ENCODE measurements at regions not wholly inside any gene's neighbourhood (a gene's known extent, or its start where the extent isn't known, plus 50 kb on each side); places are given as distances from the start of the nearest gene placed in this dataset.
"Not testable (repeated sequence)": the region's sequence is repeated elsewhere in the genome, so short reads cannot be mapped to it uniquely, and the experiment has no call there.

- ChIA-PET SMC1A (ENCODE audit: uncharacterized antibody, unreplicated experiment) (interaction anchor here (0.6 kb wide), 1 partner anchor 252 kb away, joined by 3 read pairs; no protein-coding TSS in a partner anchor), POLR2A (interaction anchor here (0.6 kb wide), 1 partner anchor 1329 kb away, joined by 3 read pairs; no protein-coding TSS in a partner anchor)
- H3K27ac ChIP-seq (ENCODE audit: control insufficient read depth, insufficient read depth); H3K9ac ChIP-seq (ENCODE audit: control insufficient read depth, insufficient read depth, low read length); CTCF ChIA-PET; H2AFZ ChIP-seq (ENCODE audit: control insufficient read depth, low read depth, low read length); in situ Hi-C loops (cut with MboI); H3K9me3 ChIP-seq (replicated peaks; ENCODE audit: control insufficient read depth, insufficient read depth, low read length); H4K20me1 ChIP-seq (ENCODE audit: control insufficient read depth, insufficient read depth); ATAC-seq; H3K4me3 ChIP-seq; H3K4me2 ChIP-seq (ENCODE audit: control insufficient read depth, insufficient read depth); RAD21 ChIA-PET (ENCODE audit: unreplicated experiment); H3K36me3 ChIP-seq (ENCODE audit: control insufficient read depth in 2 of 2, insufficient read depth in 2 of 2, low read length in 1 of 2); H3K4me1 ChIP-seq (ENCODE audit: control insufficient read depth, insufficient read depth, low read length); DNase-seq (ENCODE audit: low read depth, low spot score); H3K27me3 ChIP-seq (replicated peaks in 1 of 2; ENCODE audit: control insufficient read depth in 2 of 2, insufficient read depth in 2 of 2, low read length in 1 of 2); FAIRE-seq; H3K79me2 ChIP-seq (ENCODE audit: control insufficient read depth, insufficient read depth, low read length); BruUV-seq (replicated peaks); intact Hi-C loops (cut with micrococcal nuclease; ENCODE audit: unreplicated experiment): not testable (repeated sequence)
- 53% methylated on average over 10 of the region's 10 CpGs for WGBS (ENCODE audit: insufficient coverage, insufficient replicate concordance, low lambda C conversion rate, missing lambda C conversion rate)
- TF ChIP-seq NFYB (IDR thresholded peaks at IDR 0.05; ENCODE audit: insufficient read depth, low read depth, low read length) = peak; percentile 54
These were observed 245.0 kb downstream of the MAT2B start for GRCh38 chr5:163750415-163750814.

- Histone ChIP-seq H3K4me1 (ENCODE audit: control insufficient read depth, insufficient read depth, low read length) (no peaks in the 10 kb centered on the region), H3K36me3 (ENCODE audit: control insufficient read depth in 2 of 2, insufficient read depth in 2 of 2, low read length in 1 of 2) (no peaks in the 10 kb centered on the region), H4K20me1 (ENCODE audit: control insufficient read depth, insufficient read depth) (no peaks in the 10 kb centered on the region), H3K4me3 (no peak overlapping the region), H2AFZ (ENCODE audit: control insufficient read depth, low read depth, low read length) (no peak overlapping the region), H3K79me2 (ENCODE audit: control insufficient read depth, insufficient read depth, low read length) (no peaks in the 10 kb centered on the region), H3K9me3 (replicated peaks; ENCODE audit: control insufficient read depth, insufficient read depth, low read length) (no peaks in the 10 kb centered on the region; the same call in 2 of the 3 replicates), H3K27me3 (replicated peaks in 1 of 2; ENCODE audit: control insufficient read depth in 2 of 2, insufficient read depth in 2 of 2, low read length in 1 of 2) (no peaks in the 10 kb centered on the region), H3K9ac (ENCODE audit: control insufficient read depth, insufficient read depth, low read length) (no peak overlapping the region), H3K4me2 (ENCODE audit: control insufficient read depth, insufficient read depth) (no peak overlapping the region), H3K27ac (ENCODE audit: control insufficient read depth, insufficient read depth) (no peak overlapping the region)
- RAD21 ChIA-PET (ENCODE audit: unreplicated experiment) = no interaction called here
- in situ Hi-C loops (cut with MboI) (no loop called here), intact Hi-C loops (cut with micrococcal nuclease; ENCODE audit: unreplicated experiment) (no loop called here)
- WGBS (ENCODE audit: insufficient coverage, insufficient replicate concordance, low lambda C conversion rate, missing lambda C conversion rate) = 18% methylated on average over 1 of the region's 1 CpG
- DNase-seq (ENCODE audit: low read depth, low spot score) (no peak), ATAC-seq (no peak), FAIRE-seq (no peak)
- SMC1A ChIA-PET (ENCODE audit: uncharacterized antibody, unreplicated experiment) = no interaction called here
- no TSS peak for BruUV-seq (replicated peaks)
- POLR2A ChIA-PET = no interaction called here
- CTCF ChIA-PET = no interaction called here
- TF ChIP-seq LARP7 (IDR thresholded peaks at IDR 0.05) (no peak), HCFC1 (IDR thresholded peaks at IDR 0.05; ENCODE audit: low read length) (no peak), BHLHE40 (IDR thresholded peaks at IDR 0.05; ENCODE audit: borderline replicate concordance in 1 of 2, low read depth in 2 of 2, low read length in 1 of 2) (no peak), BRCA1 (IDR thresholded peaks at IDR 0.05; ENCODE audit: low read depth, low read length) (no peak), ELK1 (IDR thresholded peaks at IDR 0.05; ENCODE audit: low read depth, low read length) (no peak), NFIC (IDR thresholded peaks at IDR 0.05; ENCODE audit: low read depth, low read length) (no peak), NR2C2 (IDR thresholded peaks at IDR 0.05; ENCODE audit: borderline replicate concordance, control insufficient read depth, insufficient read length, low read depth) (no peak), RCOR1 (conservative IDR thresholded peaks at IDR 0.05; ENCODE audit: low read depth, low read length) (no peak), PBX3 (IDR thresholded peaks at IDR 0.05; ENCODE audit: insufficient replicate concordance, low read depth, low read length) (no peak), ATF2 (IDR thresholded peaks at IDR 0.05; ENCODE audit: low read length) (no peak), TAF1 (IDR thresholded peaks at IDR 0.05; ENCODE audit: borderline replicate concordance, low read depth, low read length) (no peak), BCL11A (IDR thresholded peaks at IDR 0.05; ENCODE audit: low read depth, low read length) (no peak), ZNF207 (IDR thresholded peaks at IDR 0.05; ENCODE audit: borderline replicate concordance) (no peak), STAT3 (IDR thresholded peaks at IDR 0.05; ENCODE audit: low read depth, low read length) (no peak), RB1 (IDR thresholded peaks at IDR 0.05; ENCODE audit: borderline replicate concordance) (no peak)
These were observed 250.1 kb downstream of the MAT2B start for GRCh38 chr5:163755505-163755904.

Measured in GM12878 (cell line).